B cell (primary cell): ENCODE measurements at regions not wholly inside any gene's neighbourhood (a gene's known extent, or its start where the extent isn't known, plus 50 kb on each side); places are given as distances from the start of the nearest gene placed in this dataset.

Source experiments
- ATAC-seq: fragments of 200-7000 bp; cut with Tn5 transposase; one replicate; pipeline ENCODE4 v1.10.0; 2021; ENCODE audit warnings: low read depth, mild to moderate bottlenecking, moderate number of reproducible peaks, moderate library complexity
- CTCF ChIA-PET: fragments of 350-600 bp; sonication (Branson Sonifier 250); formaldehyde crosslinking; loops from one replicate; lab custom pipeline; 2021; ENCODE audit warnings: antibody characterized with exemption, inconsistent platforms; lab: Charles Lee
- POLR2A ChIA-PET: fragments of 350-600 bp; sonication (Branson Sonifier 250); formaldehyde crosslinking; loops from one replicate; lab custom pipeline; 2021; ENCODE audit warnings: antibody characterized with exemption; lab: Charles Lee
- DNase-seq: peaks from one replicate; pipeline ENCODE4 v3.0.0; 2013
- H2AFZ ChIP-seq: 2 replicates; pipeline ENCODE4 v1.6.1; 2012; ENCODE audit warnings: mild to moderate bottlenecking, low read depth, low read length; ENCODE audit not compliant: insufficient read depth, poor library complexity, severe bottlenecking
- H3K27ac ChIP-seq, 2 donors: 1 replicate in 1 of 2; 2 replicates in 1 of 2; pipeline ENCODE4 v1.5.1; 2012 to 2013; ENCODE audit warnings: low read length in 2 of 2, mild to moderate bottlenecking in 2 of 2, moderate library complexity in 1 of 2
- H3K27me3 ChIP-seq, 4 experiments: fragments of 200-600 bp in 1 of 4; sonication (generic) in 1 of 4; replicated peaks in 1 of 4; 1 replicate in 2 of 4; 2 replicates in 2 of 4; pipeline versions ENCODE4 v1.6.1 to v1.7.0; 2013 to 2016; ENCODE audit warnings: low read length in 3 of 4, mild to moderate bottlenecking in 2 of 4, mixed read lengths in 1 of 4, moderate library complexity in 1 of 4; ENCODE audit not compliant: insufficient read depth in 4 of 4, control insufficient read depth in 3 of 4; ENCODE audit errors: control extremely low read depth in 1 of 4
- H3K36me3 ChIP-seq, 2 experiments: replicated peaks in 1 of 2; 1 replicate in 1 of 2; 2 replicates in 1 of 2; pipeline versions ENCODE4 v1.6.1 to v1.7.1; 2013; ENCODE audit warnings: low read length in 1 of 2; ENCODE audit not compliant: insufficient read depth in 2 of 2, control insufficient read depth in 1 of 2; ENCODE audit errors: control extremely low read depth in 1 of 2, extremely low read depth in 1 of 2
- H3K4me1 ChIP-seq, 2 donors: fragments of 200-600 bp in 1 of 2; sonication (generic) in 1 of 2; 1 replicate in 1 of 2; 2 replicates in 1 of 2; pipeline versions ENCODE4 v1.5.1 to v1.6.1; 2013 to 2017; ENCODE audit warnings: low read length in 2 of 2; ENCODE audit not compliant: control insufficient read depth in 2 of 2, insufficient read depth in 2 of 2
- H3K4me2 ChIP-seq: replicated peaks from 2 replicates; pipeline ENCODE3; 2012; ENCODE audit warnings: mild to moderate bottlenecking, low read depth, low read length; ENCODE audit not compliant: poor library complexity, severe bottlenecking
- H3K4me3 ChIP-seq, 5 experiments: fragments of 200-600 bp in 1 of 5; sonication (generic) in 1 of 5; 1 replicate in 3 of 5; 2 replicates in 2 of 5; pipeline versions ENCODE4 v1.5.1 to v1.7.0; 2011 to 2016; ENCODE audit warnings: low read length in 4 of 5, mild to moderate bottlenecking in 4 of 5, low read depth in 2 of 5, control low read depth in 1 of 5, moderate library complexity in 1 of 5; ENCODE audit not compliant: insufficient read depth in 1 of 5; ENCODE audit errors: control extremely low read depth in 1 of 5, extremely low read depth in 1 of 5
- H3K79me2 ChIP-seq: fragments of 200-600 bp; sonication (generic); one replicate; pipeline ENCODE4 v1.6.0; 2016; ENCODE audit warnings: low read length; ENCODE audit not compliant: control insufficient read depth, insufficient read depth
- H3K9ac ChIP-seq: fragments of 200-600 bp; sonication (generic); 2 replicates; pipeline ENCODE4 v1.6.1; 2017; ENCODE audit warnings: mild to moderate bottlenecking, low read length, moderate library complexity
- H3K9me3 ChIP-seq, 3 donors: one replicate each; pipeline versions ENCODE4 v1.6.1 to v1.7.1; 2013; ENCODE audit warnings: low read length in 2 of 3; ENCODE audit not compliant: control insufficient read depth in 2 of 3, insufficient read depth in 1 of 3; ENCODE audit errors: control extremely low read depth in 1 of 3
- H4K20me1 ChIP-seq: 2 replicates; pipeline ENCODE4 v1.6.0; 2012; ENCODE audit warnings: mild to moderate bottlenecking, low read length; ENCODE audit not compliant: insufficient read depth, control insufficient read depth, poor library complexity, severe bottlenecking
- H3K27ac Mint-ChIP-seq: one replicate; pipeline ENCODE4 v1.8.0; 2021; ENCODE audit warnings: mixed read lengths
- H3K27me3 Mint-ChIP-seq: one replicate; pipeline ENCODE4 v1.8.0; 2021; ENCODE audit warnings: mixed read lengths
- H3K4me1 Mint-ChIP-seq: one replicate; pipeline ENCODE4 v1.8.0; 2021; ENCODE audit warnings: mixed read lengths
- H3K4me3 Mint-ChIP-seq: one replicate; pipeline ENCODE4 v1.8.0; 2021; ENCODE audit warnings: mixed read lengths
- H3K9me3 Mint-ChIP-seq: one replicate; pipeline ENCODE4 v1.8.0; 2022; ENCODE audit warnings: mixed read lengths; ENCODE audit not compliant: insufficient read depth
- EZH2 ChIP-seq: IDR thresholded peaks from 2 replicates; pipeline ENCODE4 v1.6.1; 2012; ENCODE audit warnings: borderline replicate concordance, low read depth, mild to moderate bottlenecking, moderate library complexity, low read length; ENCODE audit not compliant: insufficient read depth, poor library complexity, severe bottlenecking
- WGBS: methylation state at CpG from one replicate; pipeline ENCODE4 v1.1.5; 2013; ENCODE audit warnings: missing lambda C conversion rate; ENCODE audit not compliant: insufficient coverage; 5-methylcytosine and 5-hydroxymethylcytosine counted together
- intact Hi-C: fragments of 100-400 bp; cut with micrococcal nuclease; formaldehyde crosslinking; loops from one replicate; pipeline ENCODE4 v1.10.0; 2022
- TF ChIP-seq, protein P1 (sequence below): fragments of 200-600 bp; IDR thresholded peaks from one replicate; pipeline ENCODE4 v1.8.0; 2022; ENCODE audit warnings: antibody characterized with exemption, mild to moderate bottlenecking

GRCh38 chr10:29181936-29182335 lies 106.9 kb upstream of the LYZL1 start:
- H3K27me3 Mint-ChIP-seq = peaks cover 8% of the 10 kb centered on the region
- H3K27me3 ChIP-seq = no peaks in the 10 kb centered on the region
- H3K9me3 ChIP-seq = no peaks in the 10 kb centered on the region
- intact Hi-C loops = no loop called here
- H3K27ac ChIP-seq = no peak overlapping the region
- no peak for ATAC-seq
- H4K20me1 ChIP-seq = no peaks in the 10 kb centered on the region
- no CpG with 5 or more reads among the region's 6 CpGs for WGBS
- TF ChIP-seq, protein P1, sequence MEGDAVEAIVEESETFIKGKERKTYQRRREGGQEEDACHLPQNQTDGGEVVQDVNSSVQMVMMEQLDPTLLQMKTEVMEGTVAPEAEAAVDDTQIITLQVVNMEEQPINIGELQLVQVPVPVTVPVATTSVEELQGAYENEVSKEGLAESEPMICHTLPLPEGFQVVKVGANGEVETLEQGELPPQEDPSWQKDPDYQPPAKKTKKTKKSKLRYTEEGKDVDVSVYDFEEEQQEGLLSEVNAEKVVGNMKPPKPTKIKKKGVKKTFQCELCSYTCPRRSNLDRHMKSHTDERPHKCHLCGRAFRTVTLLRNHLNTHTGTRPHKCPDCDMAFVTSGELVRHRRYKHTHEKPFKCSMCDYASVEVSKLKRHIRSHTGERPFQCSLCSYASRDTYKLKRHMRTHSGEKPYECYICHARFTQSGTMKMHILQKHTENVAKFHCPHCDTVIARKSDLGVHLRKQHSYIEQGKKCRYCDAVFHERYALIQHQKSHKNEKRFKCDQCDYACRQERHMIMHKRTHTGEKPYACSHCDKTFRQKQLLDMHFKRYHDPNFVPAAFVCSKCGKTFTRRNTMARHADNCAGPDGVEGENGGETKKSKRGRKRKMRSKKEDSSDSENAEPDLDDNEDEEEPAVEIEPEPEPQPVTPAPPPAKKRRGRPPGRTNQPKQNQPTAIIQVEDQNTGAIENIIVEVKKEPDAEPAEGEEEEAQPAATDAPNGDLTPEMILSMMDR = no peak
- no peak for TF ChIP-seq EZH2
- ChIA-PET CTCF (no interaction called here), POLR2A (no interaction called here)
- H3K9ac ChIP-seq = no peak overlapping the region
- H2AFZ ChIP-seq = no peak overlapping the region
- H3K4me1 Mint-ChIP-seq = no peaks in the 10 kb centered on the region
- H3K9me3 Mint-ChIP-seq = no peaks in the 10 kb centered on the region
- no peak overlapping the region for H3K4me3 Mint-ChIP-seq
- DNase-seq = no peak
- H3K79me2 ChIP-seq = no peaks in the 10 kb centered on the region
- no peaks in the 10 kb centered on the region for H3K4me1 ChIP-seq
- no peak overlapping the region for H3K4me3 ChIP-seq
- no peak overlapping the region for H3K4me2 ChIP-seq
- H3K36me3 ChIP-seq = no peaks in the 10 kb centered on the region
- no peak overlapping the region for H3K27ac Mint-ChIP-seq

DNA sequence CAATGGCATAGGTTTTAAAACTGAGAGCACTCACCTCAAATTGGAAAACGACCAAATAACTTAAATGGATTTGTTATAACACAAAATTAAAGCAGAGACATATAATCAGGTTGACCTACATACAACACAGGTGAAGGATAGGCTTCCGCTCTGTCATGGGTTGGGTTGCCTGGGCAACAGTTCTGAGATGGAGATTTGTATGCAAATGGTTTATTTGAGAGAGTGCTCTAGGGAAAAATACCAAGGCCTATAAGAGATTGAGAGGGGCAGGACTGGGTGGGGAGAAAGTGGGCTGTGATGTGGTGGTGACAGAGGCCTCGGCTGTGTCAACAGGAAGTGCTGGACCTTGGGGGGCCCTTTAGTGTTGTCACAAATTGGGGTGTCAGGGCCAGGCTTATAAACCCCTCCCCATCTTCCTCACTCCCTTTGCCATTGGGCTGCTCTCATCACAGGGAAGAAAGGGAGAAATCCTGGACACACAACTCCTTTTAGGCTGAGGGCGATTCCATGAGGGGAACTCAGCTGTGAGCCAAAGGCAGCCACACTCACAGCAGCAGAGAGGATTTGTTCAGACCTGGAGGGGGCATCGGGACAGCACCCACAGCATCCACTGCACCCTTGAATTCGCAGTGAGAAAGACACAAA lies 105.4 kb upstream of the LYZL1 start:
- 90% methylated on average over 2 of the region's 6 CpGs for WGBS
- POLR2A ChIA-PET = no interaction called here
- no peaks in the 10 kb centered on the region for H3K4me1 ChIP-seq
- no peaks in the 10 kb centered on the region for H3K36me3 ChIP-seq
- intact Hi-C loops = no loop called here
- no peak overlapping the region for H3K4me3 ChIP-seq
- no peaks in the 10 kb centered on the region for H3K9me3 ChIP-seq
- H4K20me1 ChIP-seq = no peaks in the 10 kb centered on the region
- CTCF ChIA-PET = no interaction called here
- no peak for DNase-seq
- no peak overlapping the region for H3K4me2 ChIP-seq
- peaks cover 8% of the 10 kb centered on the region for H3K27me3 Mint-ChIP-seq
- no peaks in the 10 kb centered on the region for H3K27me3 ChIP-seq
- no peak for ATAC-seq
- H3K79me2 ChIP-seq = no peaks in the 10 kb centered on the region
- H3K9me3 Mint-ChIP-seq = no peaks in the 10 kb centered on the region
- no peak overlapping the region for H3K9ac ChIP-seq
- TF ChIP-seq, protein P1 = no peak
- no peak for TF ChIP-seq EZH2
- no peaks in the 10 kb centered on the region for H3K4me1 Mint-ChIP-seq
- no peak overlapping the region for H2AFZ ChIP-seq
- H3K27ac Mint-ChIP-seq = no peak overlapping the region
- H3K27ac ChIP-seq = no peak overlapping the region
- no peak overlapping the region for H3K4me3 Mint-ChIP-seq
